ENCODE measurements at regions not wholly inside any gene's neighbourhood (a gene's known extent, or its start where the extent isn't known, plus 50 kb on each side); places are given as distances from the start of the nearest gene placed in this dataset.
"Not testable (repeated sequence)": the region's sequence is repeated elsewhere in the genome, so short reads cannot be mapped to it uniquely, and the experiment has no call there.

- no peak for TF ChIP-seq SUZ12 (IDR thresholded peaks at IDR 0.05; ENCODE audit: extremely low read depth, insufficient read depth, insufficient read length)
- TF ChIP-seq YY1 (IDR thresholded peaks at IDR 0.05; ENCODE audit: insufficient read depth, insufficient read length) = no peak
- TF ChIP-seq ZNF274 (IDR thresholded peaks at IDR 0.05; ENCODE audit: low read depth, low read length) = no peak
- Histone ChIP-seq H3K27me3 (ENCODE audit: insufficient read depth, insufficient read length) (peaks cover 6% of the 10 kb centered on the region), H3K36me3 (ENCODE audit: insufficient read depth, insufficient read length, low read length) (no peaks in the 10 kb centered on the region), H3K9me3 (ENCODE audit: insufficient read depth, low read length) (no peaks in the 10 kb centered on the region), H3K9ac (ENCODE audit: insufficient read length, low read depth) (no peak overlapping the region), H3K4me3 (ENCODE audit: insufficient read length, low read depth) (no peak overlapping the region), H3K4me1 (ENCODE audit: insufficient read depth, insufficient read length) (peaks cover 2% of the 10 kb centered on the region)
- no peak for DNase-seq (ENCODE audit: low read depth, low spot score)
These were observed 149.2 kb downstream of the SPATA18 start for GRCh38 chr4:52200339-52200725.

- Histone ChIP-seq H3K36me3 (ENCODE audit: insufficient read depth, insufficient read length, low read length) (no peaks in the 10 kb centered on the region), H3K4me3 (ENCODE audit: insufficient read length, low read depth) (no peak overlapping the region), H3K9me3 (ENCODE audit: insufficient read depth, low read length) (no peaks in the 10 kb centered on the region), H3K4me1 (ENCODE audit: insufficient read depth, insufficient read length) (peaks cover 2% of the 10 kb centered on the region), H3K9ac (ENCODE audit: insufficient read length, low read depth) (no peak overlapping the region), H3K27me3 (ENCODE audit: insufficient read depth, insufficient read length) (peaks cover 6% of the 10 kb centered on the region)
- TF ChIP-seq YY1 (IDR thresholded peaks at IDR 0.05; ENCODE audit: insufficient read depth, insufficient read length) (no peak), SUZ12 (IDR thresholded peaks at IDR 0.05; ENCODE audit: extremely low read depth, insufficient read depth, insufficient read length) (no peak), ZNF274 (IDR thresholded peaks at IDR 0.05; ENCODE audit: low read depth, low read length) (no peak)
- no peak for DNase-seq (ENCODE audit: low read depth, low spot score)
These were observed 150.6 kb downstream of the SPATA18 start for GRCh38 chr4:52201715-52202114.

- Histone ChIP-seq H3K9me3 (ENCODE audit: insufficient read depth, low read length) (no peaks in the 10 kb centered on the region), H3K4me1 (ENCODE audit: insufficient read depth, insufficient read length) (peaks cover 2% of the 10 kb centered on the region), H3K27me3 (ENCODE audit: insufficient read depth, insufficient read length) (peaks cover 6% of the 10 kb centered on the region), H3K4me3 (ENCODE audit: insufficient read length, low read depth) (no peak overlapping the region), H3K9ac (ENCODE audit: insufficient read length, low read depth) (no peak overlapping the region), H3K36me3 (ENCODE audit: insufficient read depth, insufficient read length, low read length) (no peaks in the 10 kb centered on the region)
- no peak for TF ChIP-seq SUZ12 (IDR thresholded peaks at IDR 0.05; ENCODE audit: extremely low read depth, insufficient read depth, insufficient read length)
- no peak for TF ChIP-seq ZNF274 (IDR thresholded peaks at IDR 0.05; ENCODE audit: low read depth, low read length)
- TF ChIP-seq YY1 (IDR thresholded peaks at IDR 0.05; ENCODE audit: insufficient read depth, insufficient read length) = no peak
- peak; percentile 46 for DNase-seq (ENCODE audit: low read depth, low spot score)
These were observed 151.2 kb downstream of the SPATA18 start for GRCh38 chr4:52202251-52202779.

GRCh38 chr4:52202931-52203330 is 151.8 kb downstream of the SPATA18 start:
- Histone ChIP-seq H3K36me3 (ENCODE audit: insufficient read depth, insufficient read length, low read length) (no peaks in the 10 kb centered on the region), H3K9me3 (ENCODE audit: insufficient read depth, low read length) (no peaks in the 10 kb centered on the region), H3K4me3 (ENCODE audit: insufficient read length, low read depth) (no peak overlapping the region), H3K4me1 (ENCODE audit: insufficient read depth, insufficient read length) (peaks cover 2% of the 10 kb centered on the region), H3K9ac (ENCODE audit: insufficient read length, low read depth) (no peak overlapping the region), H3K27me3 (ENCODE audit: insufficient read depth, insufficient read length) (peaks cover 6% of the 10 kb centered on the region)
- no peak for TF ChIP-seq SUZ12 (IDR thresholded peaks at IDR 0.05; ENCODE audit: extremely low read depth, insufficient read depth, insufficient read length)
- TF ChIP-seq YY1 (IDR thresholded peaks at IDR 0.05; ENCODE audit: insufficient read depth, insufficient read length) = no peak
- DNase-seq (ENCODE audit: low read depth, low spot score) = no peak

GRCh38 chr4:52203351-52203750 is 152.2 kb downstream of the SPATA18 start:
- Histone ChIP-seq H3K9ac (ENCODE audit: insufficient read length, low read depth) (no peak overlapping the region), H3K4me1 (ENCODE audit: insufficient read depth, insufficient read length) (peaks cover 2% of the 10 kb centered on the region), H3K4me3 (ENCODE audit: insufficient read length, low read depth) (no peak overlapping the region), H3K9me3 (ENCODE audit: insufficient read depth, low read length) (no peaks in the 10 kb centered on the region), H3K36me3 (ENCODE audit: insufficient read depth, insufficient read length, low read length) (no peaks in the 10 kb centered on the region), H3K27me3 (ENCODE audit: insufficient read depth, insufficient read length) (peaks cover 6% of the 10 kb centered on the region)
- no peak for DNase-seq (ENCODE audit: low read depth, low spot score)
- no peak for TF ChIP-seq YY1 (IDR thresholded peaks at IDR 0.05; ENCODE audit: insufficient read depth, insufficient read length)
- no peak for TF ChIP-seq SUZ12 (IDR thresholded peaks at IDR 0.05; ENCODE audit: extremely low read depth, insufficient read depth, insufficient read length)

- no peaks in the 10 kb centered on the region for H3K4me1 ChIP-seq (ENCODE audit: insufficient read depth, insufficient read length)
- TF ChIP-seq ZNF274 (IDR thresholded peaks at IDR 0.05; ENCODE audit: low read depth, low read length) (no peak), YY1 (IDR thresholded peaks at IDR 0.05; ENCODE audit: insufficient read depth, insufficient read length) (no peak), SUZ12 (IDR thresholded peaks at IDR 0.05; ENCODE audit: extremely low read depth, insufficient read depth, insufficient read length) (no peak)
- H3K36me3 ChIP-seq (ENCODE audit: insufficient read depth, insufficient read length, low read length) = no peaks in the 10 kb centered on the region
- no peak overlapping the region for H3K4me3 ChIP-seq (ENCODE audit: insufficient read length, low read depth)
- H3K27me3 ChIP-seq (ENCODE audit: insufficient read depth, insufficient read length) = peaks cover 6% of the 10 kb centered on the region
- H3K9me3 ChIP-seq (ENCODE audit: insufficient read depth, low read length) = no peaks in the 10 kb centered on the region
- no peak overlapping the region for H3K9ac ChIP-seq (ENCODE audit: insufficient read length, low read depth)
- no peak for DNase-seq (ENCODE audit: low read depth, low spot score)
These were observed 153.8 kb downstream of the SPATA18 start for GRCh38 chr4:52204921-52205320.

GRCh38 chr4:52207146-52207545 is 156.0 kb downstream of the SPATA18 start:
- H3K4me3 ChIP-seq (ENCODE audit: insufficient read length, low read depth); H3K4me1 ChIP-seq (ENCODE audit: insufficient read depth, insufficient read length); H3K9ac ChIP-seq (ENCODE audit: insufficient read length, low read depth); H3K36me3 ChIP-seq (ENCODE audit: insufficient read depth, insufficient read length, low read length); DNase-seq (ENCODE audit: low read depth, low spot score); H3K27me3 ChIP-seq (ENCODE audit: insufficient read depth, insufficient read length); H3K9me3 ChIP-seq (ENCODE audit: insufficient read depth, low read length): not testable (repeated sequence)

- DNase-seq (ENCODE audit: low read depth, low spot score) = no peak
- H3K4me1 ChIP-seq (ENCODE audit: insufficient read depth, insufficient read length) = no peaks in the 10 kb centered on the region
These were observed 161.6 kb downstream of the SPATA18 start for GRCh38 chr4:52212702-52213101.

More at GRCh38 chr4:52212702-52213101, 161.6 kb downstream of the SPATA18 start:
- Histone ChIP-seq H3K36me3 (ENCODE audit: insufficient read depth, insufficient read length, low read length) (no peaks in the 10 kb centered on the region), H3K9ac (ENCODE audit: insufficient read length, low read depth) (no peak overlapping the region), H3K9me3 (ENCODE audit: insufficient read depth, low read length) (no peaks in the 10 kb centered on the region), H3K27me3 (ENCODE audit: insufficient read depth, insufficient read length) (no peaks in the 10 kb centered on the region), H3K4me3 (ENCODE audit: insufficient read length, low read depth) (no peak overlapping the region)
- TF ChIP-seq YY1 (IDR thresholded peaks at IDR 0.05; ENCODE audit: insufficient read depth, insufficient read length) = no peak
- no peak for TF ChIP-seq ZNF274 (IDR thresholded peaks at IDR 0.05; ENCODE audit: low read depth, low read length)
- no peak for TF ChIP-seq SUZ12 (IDR thresholded peaks at IDR 0.05; ENCODE audit: extremely low read depth, insufficient read depth, insufficient read length)
